ENCODE measurements at regions not wholly inside any gene's neighbourhood (a gene's known extent, or its start where the extent isn't known, plus 50 kb on each side); places are given as distances from the start of the nearest gene placed in this dataset.

DNA sequence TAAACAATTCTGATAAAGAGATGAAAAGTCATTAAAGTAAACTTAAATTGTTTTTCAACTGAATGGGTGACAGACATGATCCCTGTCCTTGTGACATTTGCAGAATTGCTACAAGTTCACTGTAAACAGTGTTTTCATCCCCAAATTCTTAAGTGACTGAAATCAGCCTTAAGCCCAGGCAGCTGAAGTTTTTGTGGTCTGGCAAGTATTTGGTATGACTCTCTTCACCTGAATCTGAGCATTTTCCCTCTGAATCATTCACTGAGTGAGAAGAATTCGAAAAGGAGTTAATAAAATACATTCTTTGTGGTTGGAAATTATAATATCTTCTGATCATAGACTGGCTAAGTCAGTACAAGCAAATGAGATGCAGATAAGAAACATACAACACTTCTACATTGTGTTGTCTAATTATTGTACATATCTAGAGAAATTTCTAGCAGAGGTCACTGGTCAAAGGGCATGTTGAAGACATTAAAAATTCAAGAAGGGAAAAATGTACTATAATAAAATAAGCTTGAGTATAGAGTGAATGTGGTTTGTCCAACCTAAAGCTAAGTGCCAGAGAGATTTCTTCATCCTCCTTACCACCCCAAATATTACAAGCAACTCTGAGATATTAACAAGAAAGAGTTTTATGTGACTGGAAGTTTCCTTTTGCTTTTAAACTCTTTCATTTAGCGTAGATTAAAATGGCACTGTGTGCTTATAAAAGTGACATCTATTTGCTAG, 177.8 kb upstream of the DIO2 start:
- H4K8ac ChIP-seq (replicated peaks; ENCODE audit: insufficient read length, low read depth, low read length) = no peak overlapping the region
- no CpG with 5 or more reads among the region's 2 CpGs for WGBS (ENCODE audit: extremely low coverage, insufficient read length, low lambda C conversion rate)
- no peak overlapping the region for H3K14ac ChIP-seq (ENCODE audit: insufficient read depth, low read length)

More for the DNA sequence above, 177.8 kb upstream of the DIO2 start:
- H2BK15ac ChIP-seq (ENCODE audit: low read depth, low read length) = no peak overlapping the region
- H4K20me1 ChIP-seq (ENCODE audit: control insufficient read depth, insufficient read depth, insufficient read length) = no peaks in the 10 kb centered on the region
- H3K27ac Mint-ChIP-seq = no peak overlapping the region
- H2BK5ac ChIP-seq (ENCODE audit: insufficient read length, low read length) = no peak overlapping the region
- TF ChIP-seq, protein P1, sequence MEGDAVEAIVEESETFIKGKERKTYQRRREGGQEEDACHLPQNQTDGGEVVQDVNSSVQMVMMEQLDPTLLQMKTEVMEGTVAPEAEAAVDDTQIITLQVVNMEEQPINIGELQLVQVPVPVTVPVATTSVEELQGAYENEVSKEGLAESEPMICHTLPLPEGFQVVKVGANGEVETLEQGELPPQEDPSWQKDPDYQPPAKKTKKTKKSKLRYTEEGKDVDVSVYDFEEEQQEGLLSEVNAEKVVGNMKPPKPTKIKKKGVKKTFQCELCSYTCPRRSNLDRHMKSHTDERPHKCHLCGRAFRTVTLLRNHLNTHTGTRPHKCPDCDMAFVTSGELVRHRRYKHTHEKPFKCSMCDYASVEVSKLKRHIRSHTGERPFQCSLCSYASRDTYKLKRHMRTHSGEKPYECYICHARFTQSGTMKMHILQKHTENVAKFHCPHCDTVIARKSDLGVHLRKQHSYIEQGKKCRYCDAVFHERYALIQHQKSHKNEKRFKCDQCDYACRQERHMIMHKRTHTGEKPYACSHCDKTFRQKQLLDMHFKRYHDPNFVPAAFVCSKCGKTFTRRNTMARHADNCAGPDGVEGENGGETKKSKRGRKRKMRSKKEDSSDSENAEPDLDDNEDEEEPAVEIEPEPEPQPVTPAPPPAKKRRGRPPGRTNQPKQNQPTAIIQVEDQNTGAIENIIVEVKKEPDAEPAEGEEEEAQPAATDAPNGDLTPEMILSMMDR (conservative IDR thresholded peaks at IDR 0.05) = no peak
- H3K4me1 ChIP-seq (ENCODE audit: insufficient read depth, low read length) = peaks cover 3% of the 10 kb centered on the region; the same call in 1 of the 2 replicates
- H3K4ac ChIP-seq (ENCODE audit: low read depth, low read length) = no peak overlapping the region
- no peaks in the 10 kb centered on the region for H3K27me3 Mint-ChIP-seq (ENCODE audit: low read depth)
- no peaks in the 10 kb centered on the region for H3K23me2 ChIP-seq (ENCODE audit: insufficient read length, low read depth, low read length, poor library complexity, severe bottlenecking)
- no peak overlapping the region for H3K4me2 ChIP-seq (ENCODE audit: insufficient read depth, insufficient read length, low read length)
- H2BK12ac ChIP-seq (ENCODE audit: insufficient read length, low read depth, low read length) = no peak overlapping the region
- no peak for DNase-seq
- no peaks in the 10 kb centered on the region for H3K79me2 ChIP-seq (ENCODE audit: insufficient read depth, low read length)
- no peak overlapping the region for H3T11ph ChIP-seq (ENCODE audit: low read length)
- no peak overlapping the region for H2BK20ac ChIP-seq (ENCODE audit: low read depth, low read length, poor library complexity, severe bottlenecking)
- H3K36me3 Mint-ChIP-seq (ENCODE audit: insufficient read depth in 1 of 3, low read depth in 3 of 3) = no peaks in the 10 kb centered on the region
- no peak overlapping the region for H3K56ac ChIP-seq (ENCODE audit: insufficient read length, low read depth, low read length)
- no peak overlapping the region for H4K5ac ChIP-seq (ENCODE audit: insufficient read length, low read depth, low read length)
- H3K18ac ChIP-seq (ENCODE audit: insufficient read length, low read depth, low read length) = no peak overlapping the region
- H3K27me3 ChIP-seq (ENCODE audit: insufficient read depth, low read length) = no peaks in the 10 kb centered on the region
- H3K23ac ChIP-seq (ENCODE audit: insufficient read length, low read depth, low read length) = no peak overlapping the region
- no peak overlapping the region for H3K4me3 Mint-ChIP-seq
- peaks cover 10 to 12% of the 10 kb centered on the region in 2 experiments for H3K4me1 Mint-ChIP-seq
- H3K79me1 ChIP-seq (ENCODE audit: insufficient read depth, low read depth, low read length, poor library complexity, severe bottlenecking) = no peaks in the 10 kb centered on the region
- H3K9me3 Mint-ChIP-seq = no peaks in the 10 kb centered on the region
- no peak overlapping the region for H4K91ac ChIP-seq (ENCODE audit: insufficient read length, low read depth, low read length)
- no peak overlapping the region for H3K9ac ChIP-seq (ENCODE audit: extremely low read depth, insufficient read length, low read length)
- no peak overlapping the region for H2AFZ ChIP-seq (ENCODE audit: low read length)
- no peak overlapping the region for H2AK5ac ChIP-seq (ENCODE audit: insufficient read length, low read length)
- no peak overlapping the region for H3K27ac ChIP-seq (ENCODE audit: insufficient read length, low read depth, low read length)
- no peaks in the 10 kb centered on the region for H3K9me3 ChIP-seq (ENCODE audit: control insufficient read depth, low read depth, low read length)
- H2BK120ac ChIP-seq (ENCODE audit: low read depth, low read length, poor library complexity, severe bottlenecking) = no peak overlapping the region

Measured in H9 (cell line).